ENCODE measurements at regions not wholly inside any gene's neighbourhood (a gene's known extent, or its start where the extent isn't known, plus 50 kb on each side); places are given as distances from the start of the nearest gene placed in this dataset.

- TF ChIP-seq, protein P1, sequence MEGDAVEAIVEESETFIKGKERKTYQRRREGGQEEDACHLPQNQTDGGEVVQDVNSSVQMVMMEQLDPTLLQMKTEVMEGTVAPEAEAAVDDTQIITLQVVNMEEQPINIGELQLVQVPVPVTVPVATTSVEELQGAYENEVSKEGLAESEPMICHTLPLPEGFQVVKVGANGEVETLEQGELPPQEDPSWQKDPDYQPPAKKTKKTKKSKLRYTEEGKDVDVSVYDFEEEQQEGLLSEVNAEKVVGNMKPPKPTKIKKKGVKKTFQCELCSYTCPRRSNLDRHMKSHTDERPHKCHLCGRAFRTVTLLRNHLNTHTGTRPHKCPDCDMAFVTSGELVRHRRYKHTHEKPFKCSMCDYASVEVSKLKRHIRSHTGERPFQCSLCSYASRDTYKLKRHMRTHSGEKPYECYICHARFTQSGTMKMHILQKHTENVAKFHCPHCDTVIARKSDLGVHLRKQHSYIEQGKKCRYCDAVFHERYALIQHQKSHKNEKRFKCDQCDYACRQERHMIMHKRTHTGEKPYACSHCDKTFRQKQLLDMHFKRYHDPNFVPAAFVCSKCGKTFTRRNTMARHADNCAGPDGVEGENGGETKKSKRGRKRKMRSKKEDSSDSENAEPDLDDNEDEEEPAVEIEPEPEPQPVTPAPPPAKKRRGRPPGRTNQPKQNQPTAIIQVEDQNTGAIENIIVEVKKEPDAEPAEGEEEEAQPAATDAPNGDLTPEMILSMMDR (IDR thresholded peaks at IDR 0.05): no peak
- TF ChIP-seq EP300 (IDR thresholded peaks at IDR 0.05) (no peak), POLR2A (IDR thresholded peaks at IDR 0.05) (no peak), POLR2AphosphoS5 (IDR thresholded peaks at IDR 0.05) (no peak)
Measured at GRCh38 chr20:11555510-11555909, 362.2 kb upstream of the BTBD3 start.

Data from sigmoid colon (tissue), 4 donors.